SU-DHL-6 (cell line): ENCODE measurements at regions not wholly inside any gene's neighbourhood (a gene's known extent, or its start where the extent isn't known, plus 50 kb on each side); places are given as distances from the start of the nearest gene placed in this dataset.

ENCODE experiments used
- EZH2phosphoT487 ChIP-seq: fragments of 200-600 bp; sonication (generic), shearing (Covaris generic); conservative IDR thresholded peaks from 2 replicates; pipeline ENCODE4 v1.6.1; 2018; ENCODE audit warnings: mild to moderate bottlenecking, antibody characterized with exemption, low read length, moderate library complexity, mixed read lengths
- TF ChIP-seq, protein P1 (sequence below): fragments of 200-600 bp; sonication (generic); IDR thresholded peaks from one replicate; pipeline ENCODE4 v1.5.1; 2017; ENCODE audit warnings: antibody characterized with exemption, mild to moderate bottlenecking, low read length, moderate library complexity; ENCODE audit not compliant: insufficient read depth, poor library complexity, severe bottlenecking

DNA sequence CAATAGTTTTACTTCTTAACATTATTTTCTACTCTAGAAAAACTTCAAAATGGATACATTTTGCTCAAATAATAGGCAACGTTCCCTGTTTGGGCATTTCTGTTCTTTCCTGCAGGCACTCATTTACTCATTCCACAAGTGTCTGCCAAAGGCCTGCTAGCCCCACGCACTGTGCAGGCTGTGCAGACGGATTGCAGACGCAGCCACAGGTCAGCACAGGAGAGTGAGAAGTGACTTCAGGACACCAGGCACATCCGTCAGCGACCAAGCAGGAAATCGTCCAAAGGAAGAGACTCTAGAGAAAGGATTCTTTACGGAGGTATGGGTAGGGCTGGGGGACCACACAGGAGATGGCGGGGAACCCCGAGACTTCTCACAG is 103.0 kb upstream of the AGAP1 start:
- TF ChIP-seq, protein P1, sequence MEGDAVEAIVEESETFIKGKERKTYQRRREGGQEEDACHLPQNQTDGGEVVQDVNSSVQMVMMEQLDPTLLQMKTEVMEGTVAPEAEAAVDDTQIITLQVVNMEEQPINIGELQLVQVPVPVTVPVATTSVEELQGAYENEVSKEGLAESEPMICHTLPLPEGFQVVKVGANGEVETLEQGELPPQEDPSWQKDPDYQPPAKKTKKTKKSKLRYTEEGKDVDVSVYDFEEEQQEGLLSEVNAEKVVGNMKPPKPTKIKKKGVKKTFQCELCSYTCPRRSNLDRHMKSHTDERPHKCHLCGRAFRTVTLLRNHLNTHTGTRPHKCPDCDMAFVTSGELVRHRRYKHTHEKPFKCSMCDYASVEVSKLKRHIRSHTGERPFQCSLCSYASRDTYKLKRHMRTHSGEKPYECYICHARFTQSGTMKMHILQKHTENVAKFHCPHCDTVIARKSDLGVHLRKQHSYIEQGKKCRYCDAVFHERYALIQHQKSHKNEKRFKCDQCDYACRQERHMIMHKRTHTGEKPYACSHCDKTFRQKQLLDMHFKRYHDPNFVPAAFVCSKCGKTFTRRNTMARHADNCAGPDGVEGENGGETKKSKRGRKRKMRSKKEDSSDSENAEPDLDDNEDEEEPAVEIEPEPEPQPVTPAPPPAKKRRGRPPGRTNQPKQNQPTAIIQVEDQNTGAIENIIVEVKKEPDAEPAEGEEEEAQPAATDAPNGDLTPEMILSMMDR: no peak
- no peak for TF ChIP-seq EZH2phosphoT487
